Dendritic cell treated with granulocyte-macrophage colony-stimulating factor and Interleukin-4, amounts not matched to agents 40 ng/mL and 50 ng/mL, for 4 days (primary cell): ENCODE measurements at regions not wholly inside any gene's neighbourhood (a gene's known extent, or its start where the extent isn't known, plus 50 kb on each side); places are given as distances from the start of the nearest gene placed in this dataset.
"Not testable (repeated sequence)": the region's sequence is repeated elsewhere in the genome, so short reads cannot be mapped to it uniquely, and the experiment has no call there.

Source experiments
- H3K27ac Mint-ChIP-seq: one replicate; pipeline ENCODE4 v1.8.0; 2022; ENCODE audit warnings: mild to moderate bottlenecking, mixed read lengths
- H3K27me3 Mint-ChIP-seq: one replicate; pipeline ENCODE4 v1.8.0; 2022; ENCODE audit warnings: mild to moderate bottlenecking, mixed read lengths
- H3K36me3 Mint-ChIP-seq: one replicate; pipeline ENCODE4 v1.8.0; 2022; ENCODE audit warnings: low read depth, mixed read lengths
- H3K4me1 Mint-ChIP-seq: one replicate; pipeline ENCODE4 v1.8.0; 2022; ENCODE audit warnings: low read depth, mixed read lengths
- H3K4me3 Mint-ChIP-seq: one replicate; pipeline ENCODE4 v1.8.0; 2022; ENCODE audit warnings: mild to moderate bottlenecking, moderate library complexity, mixed read lengths
- H3K9me3 Mint-ChIP-seq: one replicate; pipeline ENCODE4 v1.8.0; 2022; ENCODE audit warnings: mixed read lengths
- intact Hi-C: fragments of 100-400 bp; cut with micrococcal nuclease; formaldehyde crosslinking; loops from one replicate; pipeline ENCODE4 v1.15.0; 2022

DNA sequence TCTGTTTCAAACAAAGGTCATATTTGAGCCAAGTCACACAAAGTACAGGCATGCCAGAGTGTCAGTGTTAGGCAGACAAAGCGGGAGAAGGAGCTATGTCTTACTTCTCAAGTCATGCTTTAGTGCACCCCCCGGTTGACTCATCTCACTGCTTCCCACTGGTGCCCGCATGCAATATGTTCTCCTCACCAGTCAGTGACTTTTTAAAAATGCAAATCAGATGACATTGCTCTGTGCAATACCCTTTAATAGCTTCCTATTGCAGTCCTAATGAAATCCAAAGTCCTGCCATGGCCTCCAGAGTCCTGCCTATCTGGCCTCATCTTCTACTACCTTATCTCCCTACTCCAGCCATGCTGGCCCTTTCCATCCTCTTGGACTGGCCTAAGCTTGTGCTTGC is 429.1 kb downstream of the ACTR3B start:
- Mint-ChIP-seq H3K27me3 (no peaks in the 10 kb centered on the region), H3K36me3 (no peaks in the 10 kb centered on the region), H3K4me1 (no peaks in the 10 kb centered on the region), H3K27ac (no peak overlapping the region), H3K4me3 (no peak overlapping the region), H3K9me3 (peaks cover 7% of the 10 kb centered on the region)
- intact Hi-C loops: no loop called here

- Mint-ChIP-seq H3K36me3 (no peaks in the 10 kb centered on the region), H3K27me3 (no peaks in the 10 kb centered on the region), H3K4me3 (no peak overlapping the region), H3K4me1 (no peaks in the 10 kb centered on the region), H3K9me3 (no peaks in the 10 kb centered on the region), H3K27ac (no peak overlapping the region)
- intact Hi-C loops: no loop called here
Measured at GRCh38 chr7:153190452-153190851, 430.9 kb downstream of the ACTR3B start.

GRCh38 chr7:153190986-153191385 is 431.4 kb downstream of the ACTR3B start:
- H3K4me1 Mint-ChIP-seq: no peaks in the 10 kb centered on the region
- H3K4me3 Mint-ChIP-seq: no peak overlapping the region
- intact Hi-C loops: no loop called here
- no peaks in the 10 kb centered on the region for H3K27me3 Mint-ChIP-seq
- H3K27ac Mint-ChIP-seq: no peak overlapping the region
- no peaks in the 10 kb centered on the region for H3K9me3 Mint-ChIP-seq
- H3K36me3 Mint-ChIP-seq: no peaks in the 10 kb centered on the region

- H3K27me3 Mint-ChIP-seq: no peaks in the 10 kb centered on the region
- no peaks in the 10 kb centered on the region for H3K36me3 Mint-ChIP-seq
- no peak overlapping the region for H3K4me3 Mint-ChIP-seq
- no peak overlapping the region for H3K27ac Mint-ChIP-seq
- no peaks in the 10 kb centered on the region for H3K9me3 Mint-ChIP-seq
- no peaks in the 10 kb centered on the region for H3K4me1 Mint-ChIP-seq
- intact Hi-C loops: no loop called here
Measured at GRCh38 chr7:153193144-153193595, 433.6 kb downstream of the ACTR3B start.

DNA sequence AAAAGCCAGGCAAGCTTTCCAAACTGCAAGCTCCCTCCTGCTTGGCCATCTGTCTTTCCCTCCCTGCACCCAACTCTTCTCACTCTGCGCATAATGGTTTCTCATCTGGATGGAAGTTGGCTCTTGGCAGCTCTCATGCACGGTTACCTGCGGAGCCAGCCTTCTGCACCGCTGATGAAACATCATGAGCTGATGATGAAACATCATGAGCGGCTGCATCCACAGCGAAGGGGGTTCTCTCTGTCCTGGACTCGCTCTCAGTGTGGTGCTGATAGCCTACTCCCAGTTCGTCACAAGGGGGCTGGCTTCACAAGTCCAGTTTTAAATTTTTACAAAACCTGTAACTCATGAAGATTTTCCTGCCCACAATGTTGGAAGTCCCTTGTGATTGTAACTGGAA is 457.5 kb downstream of the ACTR3B start:
- intact Hi-C loops: no loop called here
- Mint-ChIP-seq H3K27ac (no peak overlapping the region), H3K27me3 (no peaks in the 10 kb centered on the region), H3K36me3 (no peaks in the 10 kb centered on the region), H3K9me3 (peaks cover 81% of the 10 kb centered on the region), H3K4me1 (no peaks in the 10 kb centered on the region), H3K4me3 (no peak overlapping the region)

DNA sequence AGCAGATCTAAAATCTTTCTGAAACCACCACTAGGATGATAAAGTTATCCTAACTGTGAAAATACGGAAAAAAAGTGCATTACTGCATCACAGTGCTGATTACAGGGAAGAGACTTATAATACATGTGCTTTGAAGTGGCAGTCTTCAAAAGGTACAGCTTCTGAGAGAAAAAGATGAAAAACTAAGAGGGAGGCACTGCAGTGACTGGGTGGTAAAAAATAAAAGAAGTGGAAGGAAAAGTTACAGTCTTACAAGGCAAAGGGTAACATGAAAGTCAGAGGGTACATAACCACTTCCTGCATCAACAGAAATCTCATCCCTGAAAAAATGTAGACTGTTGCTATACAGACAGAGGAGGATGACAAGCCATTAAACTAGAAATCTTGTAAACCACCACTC is 465.3 kb downstream of the ACTR3B start:
- Mint-ChIP-seq H3K27ac (no peak overlapping the region), H3K4me1 (no peaks in the 10 kb centered on the region)
- intact Hi-C loops: no loop called here

DNA sequence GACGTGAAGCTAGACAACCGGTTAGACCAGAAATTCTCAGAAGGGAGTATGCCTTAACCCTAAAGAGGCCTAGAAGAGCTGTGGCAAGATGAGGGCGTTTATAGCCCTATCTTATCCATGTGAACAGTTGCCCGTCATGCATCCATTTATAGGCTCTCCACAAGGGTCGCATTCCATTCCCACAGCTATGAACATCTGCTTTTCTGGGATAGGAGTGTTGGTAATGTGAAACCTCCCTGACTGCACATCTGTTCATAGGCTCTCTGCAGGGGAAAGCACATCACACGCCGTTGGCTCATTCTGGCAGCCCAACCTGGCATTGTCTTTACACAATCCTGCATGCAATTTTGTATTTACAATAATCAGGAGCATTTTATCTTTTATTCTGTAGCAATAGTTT is 485.6 kb downstream of the ACTR3B start:
- H3K4me1 Mint-ChIP-seq, H3K9me3 Mint-ChIP-seq, intact Hi-C loops, H3K4me3 Mint-ChIP-seq, H3K27me3 Mint-ChIP-seq, H3K27ac Mint-ChIP-seq, H3K36me3 Mint-ChIP-seq: not testable (repeated sequence)

More for the DNA sequence above, 465.3 kb downstream of the ACTR3B start:
- Mint-ChIP-seq H3K9me3 (peaks cover 66% of the 10 kb centered on the region), H3K27me3 (no peaks in the 10 kb centered on the region), H3K4me3 (no peak overlapping the region), H3K36me3 (no peaks in the 10 kb centered on the region)

- H3K27ac Mint-ChIP-seq: no peak overlapping the region
- H3K27me3 Mint-ChIP-seq: no peaks in the 10 kb centered on the region
- H3K9me3 Mint-ChIP-seq: peaks cover 6% of the 10 kb centered on the region
- intact Hi-C loops: no loop called here
- no peak overlapping the region for H3K4me3 Mint-ChIP-seq
- no peaks in the 10 kb centered on the region for H3K36me3 Mint-ChIP-seq
- H3K4me1 Mint-ChIP-seq: no peaks in the 10 kb centered on the region
Measured at GRCh38 chr7:153245809-153246208, 486.3 kb downstream of the ACTR3B start.

DNA sequence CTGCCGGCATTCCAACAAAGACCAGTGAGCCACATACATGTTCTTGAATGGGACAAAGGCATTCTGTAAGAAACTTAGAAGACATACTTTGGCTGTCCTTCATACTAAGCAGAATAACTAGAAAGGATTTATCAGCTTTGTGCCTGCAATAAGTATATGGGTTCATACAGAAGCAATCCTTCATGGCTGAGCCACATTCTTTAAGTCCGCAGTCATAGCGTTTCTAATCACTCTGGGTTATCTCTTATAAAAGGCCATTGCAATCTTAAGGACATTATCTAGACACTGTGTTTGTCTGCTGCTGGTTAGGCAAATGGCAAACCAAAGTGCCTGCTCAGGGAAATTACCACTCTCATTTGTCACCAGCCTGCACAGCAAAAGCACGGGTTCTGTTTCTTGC is 488.4 kb downstream of the ACTR3B start:
- intact Hi-C loops: no loop called here
- no peak overlapping the region for H3K27ac Mint-ChIP-seq
- no peaks in the 10 kb centered on the region for H3K36me3 Mint-ChIP-seq
- H3K4me1 Mint-ChIP-seq: no peaks in the 10 kb centered on the region
- peaks cover 16% of the 10 kb centered on the region for H3K9me3 Mint-ChIP-seq
- H3K27me3 Mint-ChIP-seq: no peaks in the 10 kb centered on the region
- no peak overlapping the region for H3K4me3 Mint-ChIP-seq

GRCh38 chr7:153258686-153259085 is 499.1 kb downstream of the ACTR3B start:
- intact Hi-C loops: no loop called here
- no peaks in the 10 kb centered on the region for H3K27me3 Mint-ChIP-seq
- no peak overlapping the region for H3K27ac Mint-ChIP-seq

GRCh38 chr7:153276394-153276793 is 516.8 kb downstream of the ACTR3B start:
- no peaks in the 10 kb centered on the region for H3K27me3 Mint-ChIP-seq
- intact Hi-C loops: no loop called here
- H3K36me3 Mint-ChIP-seq: no peaks in the 10 kb centered on the region
- no peak overlapping the region for H3K27ac Mint-ChIP-seq
- H3K4me1 Mint-ChIP-seq: no peaks in the 10 kb centered on the region
- no peak overlapping the region for H3K4me3 Mint-ChIP-seq
- peaks cover 60% of the 10 kb centered on the region for H3K9me3 Mint-ChIP-seq

More at GRCh38 chr7:153258686-153259085, 499.1 kb downstream of the ACTR3B start:
- Mint-ChIP-seq H3K36me3 (no peaks in the 10 kb centered on the region), H3K4me1 (no peaks in the 10 kb centered on the region), H3K9me3 (peaks cover 31% of the 10 kb centered on the region), H3K4me3 (no peak overlapping the region)

GRCh38 chr7:153286763-153287162 is 527.2 kb downstream of the ACTR3B start:
- intact Hi-C loops: no loop called here
- Mint-ChIP-seq H3K4me1 (peaks cover 7% of the 10 kb centered on the region), H3K27me3 (no peaks in the 10 kb centered on the region), H3K27ac (no peak overlapping the region), H3K36me3 (no peaks in the 10 kb centered on the region), H3K9me3 (peaks cover 29% of the 10 kb centered on the region), H3K4me3 (no peak overlapping the region)

DNA sequence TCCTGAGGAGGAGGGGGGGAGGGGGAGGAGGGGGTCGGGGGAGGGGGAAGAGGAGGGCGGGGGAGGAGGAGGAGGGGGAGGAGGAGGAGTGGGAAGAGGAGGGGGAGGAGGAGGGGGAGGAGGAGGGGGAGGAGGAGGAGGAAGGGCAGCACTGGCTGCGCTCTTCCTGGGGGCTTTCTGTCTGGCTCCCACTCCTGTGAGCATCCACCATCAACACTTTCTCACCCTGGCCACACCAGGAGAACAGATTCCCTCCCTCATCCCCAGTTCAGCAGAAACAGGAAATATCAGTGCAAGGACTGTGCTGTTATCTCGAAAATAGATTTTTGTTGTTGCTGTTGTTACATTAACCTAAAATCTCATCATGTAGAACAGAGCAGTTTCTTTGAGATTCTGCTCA is 530.5 kb downstream of the ACTR3B start:
- no peaks in the 10 kb centered on the region for H3K36me3 Mint-ChIP-seq
- no peak overlapping the region for H3K4me3 Mint-ChIP-seq
- H3K4me1 Mint-ChIP-seq: peaks cover 7% of the 10 kb centered on the region
- H3K27ac Mint-ChIP-seq: no peak overlapping the region
- H3K27me3 Mint-ChIP-seq: no peaks in the 10 kb centered on the region
- H3K9me3 Mint-ChIP-seq: peaks cover 15% of the 10 kb centered on the region
- intact Hi-C loops: no loop called here

- Mint-ChIP-seq H3K36me3 (no peaks in the 10 kb centered on the region), H3K4me3 (no peak overlapping the region), H3K9me3 (peaks cover 42% of the 10 kb centered on the region), H3K27ac (no peak overlapping the region), H3K4me1 (no peaks in the 10 kb centered on the region), H3K27me3 (no peaks in the 10 kb centered on the region)
- intact Hi-C loops: no loop called here
Measured at GRCh38 chr7:153297141-153297540, 537.6 kb downstream of the ACTR3B start.

- Mint-ChIP-seq H3K4me1 (no peaks in the 10 kb centered on the region), H3K27me3 (no peaks in the 10 kb centered on the region), H3K9me3 (peaks cover 55% of the 10 kb centered on the region), H3K36me3 (no peaks in the 10 kb centered on the region), H3K4me3 (no peak overlapping the region), H3K27ac (no peak overlapping the region)
- intact Hi-C loops: no loop called here
Measured at GRCh38 chr7:153301936-153302335, 542.4 kb downstream of the ACTR3B start.
